GM12801 (cell line): ENCODE measurements at regions not wholly inside any gene's neighbourhood (a gene's known extent, or its start where the extent isn't known, plus 50 kb on each side); places are given as distances from the start of the nearest gene placed in this dataset.

Experiments
- TF ChIP-seq, protein P1 (sequence below): IDR thresholded peaks from one replicate; pipeline ENCODE4 v1.5.1; 2011; ENCODE audit warnings: control low read depth; ENCODE audit not compliant: insufficient read length; ENCODE audit errors: extremely low read depth

DNA sequence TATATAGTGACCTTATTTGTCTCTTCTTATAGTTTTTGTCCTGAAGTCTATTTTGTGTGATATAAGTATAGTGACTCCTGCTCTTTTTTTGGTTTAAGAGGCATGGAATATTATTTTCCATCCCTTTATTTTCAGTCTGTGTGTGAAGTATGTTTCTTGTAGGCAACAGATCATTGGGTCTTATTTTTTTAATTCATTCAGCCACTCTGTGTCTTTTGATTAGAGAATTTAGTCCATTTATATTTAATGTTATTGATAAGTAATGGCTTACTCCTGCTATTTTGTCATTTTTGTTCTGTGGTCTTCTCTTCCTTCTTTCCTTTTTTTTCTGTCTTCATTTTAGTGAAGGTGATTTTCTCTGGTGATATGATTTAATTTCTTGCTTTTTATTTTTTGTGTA, 51.4 kb upstream of the TOP1 start:
- TF ChIP-seq, protein P1, sequence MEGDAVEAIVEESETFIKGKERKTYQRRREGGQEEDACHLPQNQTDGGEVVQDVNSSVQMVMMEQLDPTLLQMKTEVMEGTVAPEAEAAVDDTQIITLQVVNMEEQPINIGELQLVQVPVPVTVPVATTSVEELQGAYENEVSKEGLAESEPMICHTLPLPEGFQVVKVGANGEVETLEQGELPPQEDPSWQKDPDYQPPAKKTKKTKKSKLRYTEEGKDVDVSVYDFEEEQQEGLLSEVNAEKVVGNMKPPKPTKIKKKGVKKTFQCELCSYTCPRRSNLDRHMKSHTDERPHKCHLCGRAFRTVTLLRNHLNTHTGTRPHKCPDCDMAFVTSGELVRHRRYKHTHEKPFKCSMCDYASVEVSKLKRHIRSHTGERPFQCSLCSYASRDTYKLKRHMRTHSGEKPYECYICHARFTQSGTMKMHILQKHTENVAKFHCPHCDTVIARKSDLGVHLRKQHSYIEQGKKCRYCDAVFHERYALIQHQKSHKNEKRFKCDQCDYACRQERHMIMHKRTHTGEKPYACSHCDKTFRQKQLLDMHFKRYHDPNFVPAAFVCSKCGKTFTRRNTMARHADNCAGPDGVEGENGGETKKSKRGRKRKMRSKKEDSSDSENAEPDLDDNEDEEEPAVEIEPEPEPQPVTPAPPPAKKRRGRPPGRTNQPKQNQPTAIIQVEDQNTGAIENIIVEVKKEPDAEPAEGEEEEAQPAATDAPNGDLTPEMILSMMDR: no peak

DNA sequence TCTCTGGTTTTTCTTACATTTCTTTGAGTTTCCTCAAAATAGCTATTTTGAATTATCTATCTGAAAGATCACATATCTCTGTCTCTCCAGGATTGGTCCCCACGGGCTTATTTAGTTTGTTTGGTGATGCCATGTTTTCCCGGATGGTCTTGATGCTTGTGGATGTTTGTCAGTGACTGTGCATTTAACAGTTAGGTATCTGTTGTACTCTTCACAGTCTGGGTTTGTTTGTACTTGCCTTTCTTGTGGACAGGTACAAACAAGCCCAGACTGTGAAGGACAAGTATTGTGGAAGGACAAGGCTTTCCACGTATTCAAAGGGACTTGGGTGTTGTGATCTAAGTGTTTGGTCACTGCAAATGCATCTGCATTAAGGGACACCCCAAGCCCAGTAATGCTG, 49.9 kb upstream of the TOP1 start:
- TF ChIP-seq, protein P1: no peak
